Liver (tissue), 8 donors: ENCODE measurements at regions not wholly inside any gene's neighbourhood (a gene's known extent, or its start where the extent isn't known, plus 50 kb on each side); places are given as distances from the start of the nearest gene placed in this dataset.

Source experiments
- DNase-seq: peaks from one replicate; pipeline ENCODE4 v3.0.0-alpha.2; 2017; ENCODE audit warnings: low spot score
- H3K27ac ChIP-seq, 2 donors: one replicate each; pipeline ENCODE4 v1.7.0; 2013; ENCODE audit warnings: inconsistent platforms in 2 of 2, low read length in 2 of 2, control low read depth in 1 of 2, low read depth in 1 of 2, mild to moderate bottlenecking in 1 of 2
- H3K27me3 ChIP-seq, 4 donors: one replicate each; pipeline versions ENCODE4 v1.6.1 to v1.7.0; 2013; ENCODE audit warnings: low read length in 3 of 4, inconsistent platforms in 1 of 4, mild to moderate bottlenecking in 1 of 4, moderate library complexity in 1 of 4; ENCODE audit not compliant: control insufficient read depth in 4 of 4, insufficient read depth in 4 of 4
- H3K36me3 ChIP-seq, 4 donors: one replicate each; pipeline versions ENCODE4 v1.6.1 to v1.7.0; 2013; ENCODE audit warnings: low read length in 3 of 4, mild to moderate bottlenecking in 3 of 4, low read depth in 1 of 4, moderate library complexity in 1 of 4; ENCODE audit not compliant: control insufficient read depth in 4 of 4, insufficient read depth in 3 of 4
- H3K4me1 ChIP-seq, 4 donors: one replicate each; pipeline versions ENCODE4 v1.6.1 to v1.7.0; 2013; ENCODE audit warnings: low read length in 3 of 4, mild to moderate bottlenecking in 3 of 4, moderate library complexity in 1 of 4; ENCODE audit not compliant: control insufficient read depth in 4 of 4, insufficient read depth in 4 of 4
- H3K4me3 ChIP-seq, 3 donors: one replicate each; pipeline versions ENCODE4 v1.6.1 to v1.7.0; 2013; ENCODE audit warnings: low read length in 3 of 3, control low read depth in 1 of 3, low read depth in 1 of 3, mild to moderate bottlenecking in 1 of 3
- H3K9ac ChIP-seq, 2 donors: one replicate each; pipeline ENCODE4 v1.7.0; 2013; ENCODE audit warnings: low read length in 2 of 2, mild to moderate bottlenecking in 2 of 2, moderate library complexity in 2 of 2, control low read depth in 1 of 2, low read depth in 1 of 2
- H3K9me3 ChIP-seq, 4 donors: one replicate each; pipeline versions ENCODE4 v1.6.1 to v1.7.0; 2013; ENCODE audit warnings: low read length in 3 of 4; ENCODE audit not compliant: control insufficient read depth in 4 of 4
- ATF3 ChIP-seq: IDR thresholded peaks from 2 replicates; pipeline ENCODE4 v1.6.1; 2016; ENCODE audit warnings: antibody characterized with exemption
- CTCF ChIP-seq: fragments of 150-350 bp; IDR thresholded peaks from 2 replicates; pipeline ENCODE4 v1.5.1; 2017; ENCODE audit warnings: improper control_type of control experiment, low read depth, low read length; ENCODE audit not compliant: missing input control
- EGR1 ChIP-seq, 2 donors: IDR thresholded peaks; 2 replicates each; pipeline ENCODE4 v1.6.1; 2016 to 2018; ENCODE audit warnings: antibody characterized with exemption in 2 of 2, low read depth in 2 of 2
- FOXA1 ChIP-seq: IDR thresholded peaks from 2 replicates; pipeline ENCODE4 v1.6.1; 2016; ENCODE audit warnings: antibody characterized with exemption
- FOXA2 ChIP-seq: IDR thresholded peaks from 2 replicates; pipeline ENCODE4 v1.6.1; 2016; ENCODE audit warnings: antibody characterized with exemption
- GABPA ChIP-seq, 2 donors: IDR thresholded peaks in 1 of 2; conservative IDR thresholded peaks in 1 of 2; 2 replicates each; pipeline ENCODE4 v1.6.1; 2016; ENCODE audit warnings: antibody characterized with exemption in 2 of 2, mild to moderate bottlenecking in 1 of 2, moderate library complexity in 1 of 2
- HNF4A ChIP-seq, 2 donors: conservative IDR thresholded peaks; 2 replicates each; pipeline ENCODE4 v1.6.1; 2016; ENCODE audit warnings: antibody characterized with exemption in 2 of 2, mild to moderate bottlenecking in 2 of 2
- HNF4G ChIP-seq: IDR thresholded peaks from 2 replicates; pipeline ENCODE4 v1.6.1; 2016; ENCODE audit warnings: antibody characterized with exemption
- JUND ChIP-seq, 2 donors: IDR thresholded peaks; 2 replicates each; pipeline ENCODE4 v1.6.1; 2016; ENCODE audit warnings: antibody characterized with exemption in 2 of 2
- MAX ChIP-seq: IDR thresholded peaks from 2 replicates; pipeline ENCODE4 v1.6.1; 2016; ENCODE audit warnings: antibody characterized with exemption
- NR2F2 ChIP-seq: IDR thresholded peaks from 2 replicates; pipeline ENCODE4 v1.6.1; 2016; ENCODE audit warnings: antibody characterized with exemption
- RAD21 ChIP-seq, 2 donors: IDR thresholded peaks; 2 replicates each; pipeline ENCODE4 v1.6.1; 2016; ENCODE audit warnings: antibody characterized with exemption in 2 of 2, mild to moderate bottlenecking in 2 of 2
- REST ChIP-seq: IDR thresholded peaks from 2 replicates; pipeline ENCODE4 v1.6.1; 2016; ENCODE audit warnings: antibody characterized with exemption, mild to moderate bottlenecking
- RXRA ChIP-seq, 2 donors: IDR thresholded peaks; 2 replicates each; pipeline ENCODE4 v1.6.1; 2017 to 2018; ENCODE audit warnings: antibody characterized with exemption in 2 of 2, mild to moderate bottlenecking in 1 of 2
- SP1 ChIP-seq: IDR thresholded peaks from 2 replicates; pipeline ENCODE4 v1.6.1; 2018; ENCODE audit warnings: antibody characterized with exemption, mild to moderate bottlenecking
- TAF1 ChIP-seq: conservative IDR thresholded peaks from 2 replicates; pipeline ENCODE4 v1.6.1; 2016; ENCODE audit warnings: antibody characterized with exemption, mild to moderate bottlenecking
- YY1 ChIP-seq: IDR thresholded peaks from 2 replicates; pipeline ENCODE4 v1.6.1; 2016; ENCODE audit warnings: antibody characterized with exemption, mild to moderate bottlenecking
- ZBTB33 ChIP-seq: IDR thresholded peaks from 2 replicates; pipeline ENCODE4 v1.6.1; 2016; ENCODE audit warnings: antibody characterized with exemption
- WGBS: extraction: QIAGEN DNeasy Blood & Tissue Kit; methylation state at CpG from one replicate; pipeline ENCODE4 v1.1.7; 2013; 5-methylcytosine and 5-hydroxymethylcytosine counted together
- donor health status: healthy.
- donor health status: healthy.
- donor health status: healthy.
- donor health status: healthy.
- donor health status: healthy.

- no peak for TF ChIP-seq REST
- no peak for TF ChIP-seq HNF4A (conservative IDR thresholded peaks at IDR 0.05)
These were observed 566.2 kb downstream of the CBLN4 start (continued) for GRCh38 chr20:55439070-55439469.

GRCh38 chr20:55437798-55438415 lies 567.4 kb downstream of the CBLN4 start:
- DNase-seq: no peak
- TF ChIP-seq ATF3 (no peak), JUND (IDR thresholded peaks at IDR 0.05) (no peak), FOXA2 (no peak), TAF1 (no peak), SP1 (no peak), REST (no peak), RXRA (IDR thresholded peaks at IDR 0.05) (no peak), GABPA (IDR thresholded peaks at IDR 0.05 in 1 of 2, conservative IDR thresholded peaks at IDR 0.05 in 1 of 2) (no peak), YY1 (no peak), EGR1 (IDR thresholded peaks at IDR 0.05; ENCODE audit: low read depth in 2 of 2) (no peak), MAX (no peak), FOXA1 (no peak), RAD21 (IDR thresholded peaks at IDR 0.05) (no peak), NR2F2 (no peak), HNF4G (no peak), CTCF (no peak), HNF4A (conservative IDR thresholded peaks at IDR 0.05) (no peak), ZBTB33 (no peak)
- no peaks in the 10 kb centered on the region for H3K36me3 ChIP-seq
- no peak overlapping the region for H3K4me3 ChIP-seq
- no peaks in the 10 kb centered on the region for H3K4me1 ChIP-seq
- no peak overlapping the region for H3K9ac ChIP-seq
- no peaks in the 10 kb centered on the region for H3K9me3 ChIP-seq
- no peak overlapping the region for H3K27ac ChIP-seq
- 80% methylated on average over 6 of the region's 6 CpGs for WGBS
- H3K27me3 ChIP-seq: no peaks in the 10 kb centered on the region
